ENCODE measurements at regions not wholly inside any gene's neighbourhood (a gene's known extent, or its start where the extent isn't known, plus 50 kb on each side); places are given as distances from the start of the nearest gene placed in this dataset.

DNA sequence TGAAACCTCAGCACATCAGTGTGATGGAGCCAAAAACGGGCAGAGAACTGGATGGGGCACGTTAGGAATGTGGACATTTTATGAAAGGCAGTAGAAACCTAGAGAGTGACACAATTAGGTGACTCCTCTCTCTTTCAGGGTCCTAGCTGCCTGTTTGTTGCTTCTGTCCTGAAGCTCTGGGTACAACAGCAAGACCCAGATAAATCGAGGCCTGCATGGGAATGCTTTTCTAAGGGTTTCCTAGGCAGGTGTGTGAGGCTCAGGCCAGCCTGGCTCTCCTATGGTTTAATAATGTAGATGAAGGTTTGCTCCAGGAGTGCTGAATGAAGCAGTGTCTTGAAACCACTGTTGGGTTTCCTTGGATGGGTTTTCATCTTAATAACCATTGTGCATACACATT is 517.1 kb upstream of the RAB6C start:
- DNase-seq (ENCODE audit: low spot score), result no peak
- TF ChIP-seq, protein P1, sequence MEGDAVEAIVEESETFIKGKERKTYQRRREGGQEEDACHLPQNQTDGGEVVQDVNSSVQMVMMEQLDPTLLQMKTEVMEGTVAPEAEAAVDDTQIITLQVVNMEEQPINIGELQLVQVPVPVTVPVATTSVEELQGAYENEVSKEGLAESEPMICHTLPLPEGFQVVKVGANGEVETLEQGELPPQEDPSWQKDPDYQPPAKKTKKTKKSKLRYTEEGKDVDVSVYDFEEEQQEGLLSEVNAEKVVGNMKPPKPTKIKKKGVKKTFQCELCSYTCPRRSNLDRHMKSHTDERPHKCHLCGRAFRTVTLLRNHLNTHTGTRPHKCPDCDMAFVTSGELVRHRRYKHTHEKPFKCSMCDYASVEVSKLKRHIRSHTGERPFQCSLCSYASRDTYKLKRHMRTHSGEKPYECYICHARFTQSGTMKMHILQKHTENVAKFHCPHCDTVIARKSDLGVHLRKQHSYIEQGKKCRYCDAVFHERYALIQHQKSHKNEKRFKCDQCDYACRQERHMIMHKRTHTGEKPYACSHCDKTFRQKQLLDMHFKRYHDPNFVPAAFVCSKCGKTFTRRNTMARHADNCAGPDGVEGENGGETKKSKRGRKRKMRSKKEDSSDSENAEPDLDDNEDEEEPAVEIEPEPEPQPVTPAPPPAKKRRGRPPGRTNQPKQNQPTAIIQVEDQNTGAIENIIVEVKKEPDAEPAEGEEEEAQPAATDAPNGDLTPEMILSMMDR (IDR thresholded peaks at IDR 0.05), result no peak
- Histone ChIP-seq H3K4me3 (no peak overlapping the region), H3K27ac (no peak overlapping the region)

DNA sequence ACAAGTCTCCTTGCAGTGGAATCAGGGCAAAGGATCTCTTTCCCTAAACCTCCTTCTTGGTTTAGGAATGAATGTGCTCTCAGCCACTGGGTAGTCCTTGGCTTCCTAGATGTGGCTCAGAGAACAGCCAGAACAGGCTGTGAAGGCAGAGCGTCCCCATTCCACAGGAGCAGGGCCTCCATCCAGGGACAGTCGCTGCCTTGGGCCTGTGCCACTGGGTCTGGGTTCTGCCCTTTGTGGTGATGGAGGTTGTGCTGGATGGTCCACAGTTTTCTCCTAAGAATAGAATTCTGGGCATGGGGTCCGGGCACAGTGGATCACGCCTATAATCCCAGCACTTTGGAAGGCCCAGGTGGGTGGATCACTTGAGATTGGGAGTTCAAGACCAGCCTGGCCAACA is 516.5 kb upstream of the RAB6C start:
- H3K27ac ChIP-seq, result no peak overlapping the region
- TF ChIP-seq, protein P1 (IDR thresholded peaks at IDR 0.05), result no peak
- no peak for DNase-seq (ENCODE audit: low spot score)
- no peak overlapping the region for H3K4me3 ChIP-seq

DNA sequence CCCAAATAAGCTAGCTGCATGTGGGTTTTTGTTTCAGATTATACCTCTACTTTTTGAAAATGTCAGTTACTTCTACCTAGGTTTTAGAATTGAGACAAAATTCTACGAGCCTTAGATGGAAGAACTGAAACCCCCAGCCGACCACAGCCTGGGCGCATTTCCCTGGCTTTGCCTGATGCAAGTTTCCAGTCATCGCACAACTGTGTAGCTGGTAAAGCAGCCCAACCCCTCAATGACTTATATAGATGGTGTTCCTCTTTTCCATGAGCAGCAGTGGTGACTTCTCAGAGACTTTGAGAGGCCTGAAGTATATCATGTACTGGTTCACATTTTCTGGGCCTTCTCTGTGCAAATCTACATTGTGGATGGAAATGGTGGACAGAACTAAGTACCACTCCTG is 515.4 kb upstream of the RAB6C start:
- H3K27ac ChIP-seq, result no peak overlapping the region
- TF ChIP-seq, protein P1 (IDR thresholded peaks at IDR 0.05), result no peak
- no peak for DNase-seq (ENCODE audit: low spot score)
- no peak overlapping the region for H3K4me3 ChIP-seq

DNA sequence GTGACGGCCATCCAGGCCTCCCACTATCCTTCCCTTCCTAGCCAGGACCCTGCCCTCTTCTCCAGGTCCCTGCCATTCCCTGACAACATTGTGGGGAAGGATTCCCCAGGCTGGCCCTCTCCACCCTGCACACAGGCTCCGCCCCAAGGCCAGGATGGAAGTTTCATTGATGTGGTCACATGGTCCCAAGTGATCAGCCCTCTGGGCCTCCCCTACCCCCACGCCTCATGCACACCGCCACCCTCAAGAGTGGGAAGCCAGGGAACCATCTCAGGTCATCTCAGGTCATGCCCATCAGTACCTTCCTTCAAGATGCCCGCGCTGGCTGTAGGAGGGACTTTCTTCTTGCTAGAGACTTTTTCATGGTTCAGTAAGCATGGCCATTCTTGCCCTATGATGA is 514.8 kb upstream of the RAB6C start:
- Histone ChIP-seq H3K27ac (no peak overlapping the region), H3K4me3 (no peak overlapping the region)
- no peak for DNase-seq (ENCODE audit: low spot score)
- TF ChIP-seq, protein P1 (IDR thresholded peaks at IDR 0.05), result no peak

DNA sequence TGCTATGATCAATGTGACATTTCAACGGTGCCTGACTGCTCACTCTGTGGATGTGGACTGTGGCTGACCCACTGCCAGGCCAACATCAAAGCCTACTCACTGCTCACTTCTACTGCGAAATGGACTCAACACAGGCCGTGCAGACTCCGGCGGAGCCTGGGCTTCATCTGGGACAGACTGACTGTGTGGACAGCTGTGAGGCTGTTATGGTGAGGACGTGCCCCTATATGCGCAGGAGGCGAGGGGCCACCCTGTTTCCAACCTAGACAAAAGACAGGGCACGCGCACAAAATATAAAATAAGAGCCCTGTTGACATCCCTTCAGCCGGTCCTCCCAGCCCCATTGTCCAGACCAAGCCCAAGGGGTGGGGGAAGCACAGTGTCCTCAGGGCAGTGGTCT is 514.4 kb upstream of the RAB6C start:
- H3K4me3 ChIP-seq, result no peak overlapping the region
- DNase-seq (ENCODE audit: low spot score), result no peak
- no peak overlapping the region for H3K27ac ChIP-seq
- TF ChIP-seq, protein P1 (IDR thresholded peaks at IDR 0.05), result no peak

DNA sequence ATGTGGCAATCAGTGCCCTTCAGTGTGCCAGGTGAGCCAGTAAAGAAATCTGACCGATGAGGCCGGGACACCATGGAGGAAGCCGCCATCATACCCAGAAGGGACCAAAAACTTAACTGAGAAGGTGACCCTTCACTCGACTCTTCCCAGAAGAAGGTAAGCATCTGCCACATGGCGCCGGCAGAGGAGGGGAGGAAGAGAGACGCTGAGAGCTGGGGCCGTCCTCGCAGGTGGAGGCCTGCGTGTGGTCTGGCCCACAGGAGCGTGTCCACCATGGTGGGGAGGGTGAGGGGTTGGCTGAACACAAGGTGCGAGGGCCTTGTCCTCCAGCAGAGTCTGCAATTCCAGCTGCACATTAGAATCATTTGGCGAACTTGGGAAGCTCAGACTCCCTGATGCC is 513.1 kb upstream of the RAB6C start:
- no peak overlapping the region for H3K4me3 ChIP-seq
- no peak overlapping the region for H3K27ac ChIP-seq
- no peak for DNase-seq (ENCODE audit: low spot score)
- TF ChIP-seq, protein P1 (IDR thresholded peaks at IDR 0.05), result no peak

DNA sequence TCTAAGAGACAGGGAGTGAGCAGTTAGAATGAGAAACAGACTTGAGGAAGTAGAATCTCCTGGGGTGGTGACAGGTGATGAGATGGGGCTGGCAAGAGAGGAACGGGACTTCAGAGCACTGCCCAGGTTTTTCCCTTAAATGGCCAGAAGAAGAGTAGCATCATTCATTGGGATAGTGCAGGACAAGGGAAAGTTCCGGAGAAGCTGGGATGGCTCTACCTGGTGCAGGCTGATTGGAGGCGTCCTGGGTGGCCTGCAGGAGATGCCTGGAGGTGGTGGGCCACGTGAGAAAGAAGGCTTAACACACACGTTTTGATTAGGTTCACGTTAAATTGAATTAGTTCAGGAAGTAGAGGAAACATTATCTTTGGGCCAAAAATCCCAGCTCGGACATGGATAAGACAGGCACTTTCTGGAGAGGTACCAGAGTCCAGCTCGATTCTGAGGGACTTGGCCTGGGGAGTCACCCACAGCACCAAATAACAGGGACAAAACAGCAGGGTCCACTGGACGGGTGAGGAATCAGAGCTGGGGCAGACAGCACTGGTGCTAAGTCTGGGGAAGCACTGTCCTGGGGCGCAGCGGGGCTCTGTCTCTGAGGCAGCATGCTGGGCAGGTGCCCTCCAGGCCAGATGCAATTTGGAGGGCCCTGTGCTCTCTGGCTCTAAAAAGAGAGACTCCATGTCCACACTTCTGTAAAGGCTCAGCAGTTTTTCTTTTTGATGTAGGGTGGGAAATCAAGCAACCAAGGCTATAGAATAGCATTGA is 512.3 kb upstream of the RAB6C start:
- DNase-seq (ENCODE audit: low spot score), result no peak
- Histone ChIP-seq H3K27ac (no peak overlapping the region), H3K4me3 (no peak overlapping the region)
- TF ChIP-seq, protein P1 (IDR thresholded peaks at IDR 0.05), result no peak

Data from coronary artery (tissue), 2 donors.